ENCODE measurements at regions not wholly inside any gene's neighbourhood (a gene's known extent, or its start where the extent isn't known, plus 50 kb on each side); places are given as distances from the start of the nearest gene placed in this dataset.

DNA sequence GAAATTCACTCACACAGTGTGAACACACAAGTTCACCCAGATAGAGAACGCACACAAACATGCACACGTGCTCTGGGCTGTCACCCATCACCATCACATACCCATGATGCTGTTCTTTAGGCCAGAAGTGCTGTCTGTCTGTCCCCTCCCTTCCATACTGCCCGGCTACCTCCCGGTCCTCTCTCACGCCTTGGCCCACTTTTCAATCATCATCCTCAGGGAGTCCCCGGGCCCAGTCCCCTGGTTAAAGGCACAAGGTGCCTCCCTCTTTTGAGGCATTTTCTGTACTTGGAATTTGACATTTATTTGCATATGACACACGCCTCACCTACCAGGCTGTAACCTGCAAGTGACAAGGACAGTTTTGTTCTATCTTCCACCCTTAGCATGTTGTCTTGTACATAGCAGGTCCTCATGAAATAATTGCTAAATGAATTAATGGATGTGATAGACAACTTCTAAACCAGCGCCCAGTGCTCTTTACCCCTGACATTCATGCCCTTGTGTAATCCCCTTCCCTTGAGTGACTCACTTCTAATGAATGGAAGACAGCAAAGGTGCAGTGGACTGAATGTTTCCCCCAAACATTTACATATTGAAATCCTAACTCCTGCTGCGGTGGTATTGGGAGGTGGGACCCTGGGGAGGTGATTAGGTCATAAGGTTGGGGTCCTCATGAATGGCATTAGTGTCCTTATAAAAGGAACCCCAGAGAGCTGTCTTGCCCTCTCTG lies 73.9 kb upstream of the ADPGK start:
- DNase-seq (ENCODE audit: low spot score in 2 of 2): no peak
- TF ChIP-seq, protein P1, sequence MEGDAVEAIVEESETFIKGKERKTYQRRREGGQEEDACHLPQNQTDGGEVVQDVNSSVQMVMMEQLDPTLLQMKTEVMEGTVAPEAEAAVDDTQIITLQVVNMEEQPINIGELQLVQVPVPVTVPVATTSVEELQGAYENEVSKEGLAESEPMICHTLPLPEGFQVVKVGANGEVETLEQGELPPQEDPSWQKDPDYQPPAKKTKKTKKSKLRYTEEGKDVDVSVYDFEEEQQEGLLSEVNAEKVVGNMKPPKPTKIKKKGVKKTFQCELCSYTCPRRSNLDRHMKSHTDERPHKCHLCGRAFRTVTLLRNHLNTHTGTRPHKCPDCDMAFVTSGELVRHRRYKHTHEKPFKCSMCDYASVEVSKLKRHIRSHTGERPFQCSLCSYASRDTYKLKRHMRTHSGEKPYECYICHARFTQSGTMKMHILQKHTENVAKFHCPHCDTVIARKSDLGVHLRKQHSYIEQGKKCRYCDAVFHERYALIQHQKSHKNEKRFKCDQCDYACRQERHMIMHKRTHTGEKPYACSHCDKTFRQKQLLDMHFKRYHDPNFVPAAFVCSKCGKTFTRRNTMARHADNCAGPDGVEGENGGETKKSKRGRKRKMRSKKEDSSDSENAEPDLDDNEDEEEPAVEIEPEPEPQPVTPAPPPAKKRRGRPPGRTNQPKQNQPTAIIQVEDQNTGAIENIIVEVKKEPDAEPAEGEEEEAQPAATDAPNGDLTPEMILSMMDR (IDR thresholded peaks at IDR 0.05): no peak
- no peak for TF ChIP-seq POLR2AphosphoS5 (IDR thresholded peaks at IDR 0.05)
- no peak for TF ChIP-seq POLR2A (IDR thresholded peaks at IDR 0.05)
- no peak overlapping the region for H3K27ac ChIP-seq
- no peaks in the 10 kb centered on the region for H3K4me1 ChIP-seq
- H3K36me3 ChIP-seq: no peaks in the 10 kb centered on the region
- no peaks in the 10 kb centered on the region for H3K27me3 ChIP-seq
- H3K4me3 ChIP-seq: no peak overlapping the region
- no peaks in the 10 kb centered on the region for H3K9me3 ChIP-seq
- intact Hi-C loops (cut with DNase I; ENCODE audit: low total_unique reads): no loop called here

DNA sequence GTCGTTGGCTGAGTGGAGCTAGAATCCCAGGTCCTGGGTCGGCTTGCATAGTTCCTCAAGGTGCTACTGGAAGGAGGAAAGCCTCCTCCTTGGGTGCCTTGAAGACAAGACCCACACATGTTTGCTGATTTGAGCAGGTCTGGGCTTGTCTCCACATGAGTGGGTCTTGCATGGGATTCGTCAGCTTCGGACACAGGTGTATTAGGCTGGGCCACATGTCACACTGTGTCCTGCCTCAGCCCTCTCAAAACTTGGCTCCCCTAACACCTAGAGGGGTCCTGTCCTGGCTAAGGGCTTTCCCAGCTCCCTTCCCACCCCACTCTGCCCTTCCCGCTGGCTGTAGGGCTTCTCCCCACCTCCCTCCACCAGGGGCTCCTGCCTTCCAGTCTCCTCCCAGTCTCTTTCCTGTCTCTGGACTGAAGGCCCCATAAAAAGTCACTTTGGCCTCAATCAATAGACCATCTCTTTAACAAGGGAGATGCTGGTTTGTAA lies 73.0 kb upstream of the ADPGK start:
- Histone ChIP-seq H3K4me1 (no peaks in the 10 kb centered on the region), H3K27me3 (no peaks in the 10 kb centered on the region), H3K36me3 (no peaks in the 10 kb centered on the region), H3K27ac (no peak overlapping the region), H3K4me3 (no peak overlapping the region), H3K9me3 (no peaks in the 10 kb centered on the region)
- intact Hi-C loops (cut with DNase I; ENCODE audit: low total_unique reads): no loop called here
- TF ChIP-seq, protein P1 (IDR thresholded peaks at IDR 0.05): no peak
- TF ChIP-seq POLR2A (IDR thresholded peaks at IDR 0.05): no peak
- TF ChIP-seq POLR2AphosphoS5 (IDR thresholded peaks at IDR 0.05): no peak
- DNase-seq (ENCODE audit: low spot score in 2 of 2): no peak

DNA sequence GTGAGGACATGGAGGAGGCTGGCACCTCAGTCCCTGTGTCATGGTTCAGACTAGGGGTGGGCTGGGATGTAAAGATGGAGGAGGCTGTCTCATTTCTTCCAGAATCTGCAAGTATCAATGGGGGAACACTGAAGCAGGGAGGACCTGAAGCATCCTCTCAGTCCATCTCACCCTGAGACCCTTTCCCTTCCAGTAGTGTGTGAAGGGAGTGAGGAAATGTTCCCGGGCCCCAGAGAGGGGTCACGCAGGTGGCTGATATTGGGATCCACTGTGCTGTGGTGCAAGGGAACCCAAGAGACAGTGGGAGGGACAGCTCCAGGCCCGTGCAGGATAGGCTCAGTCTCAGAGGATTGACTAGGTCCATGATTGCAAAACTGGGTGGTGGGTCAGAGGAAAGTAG lies 72.2 kb upstream of the ADPGK start:
- Histone ChIP-seq H3K27ac (no peak overlapping the region), H3K4me1 (no peaks in the 10 kb centered on the region), H3K27me3 (no peaks in the 10 kb centered on the region), H3K36me3 (no peaks in the 10 kb centered on the region), H3K9me3 (no peaks in the 10 kb centered on the region), H3K4me3 (no peak overlapping the region)
- intact Hi-C loops (cut with DNase I; ENCODE audit: low total_unique reads): no loop called here
- TF ChIP-seq POLR2A (IDR thresholded peaks at IDR 0.05): no peak
- TF ChIP-seq, protein P1 (IDR thresholded peaks at IDR 0.05): no peak
- no peak for TF ChIP-seq POLR2AphosphoS5 (IDR thresholded peaks at IDR 0.05)
- DNase-seq (ENCODE audit: low spot score in 2 of 2): no peak

DNA sequence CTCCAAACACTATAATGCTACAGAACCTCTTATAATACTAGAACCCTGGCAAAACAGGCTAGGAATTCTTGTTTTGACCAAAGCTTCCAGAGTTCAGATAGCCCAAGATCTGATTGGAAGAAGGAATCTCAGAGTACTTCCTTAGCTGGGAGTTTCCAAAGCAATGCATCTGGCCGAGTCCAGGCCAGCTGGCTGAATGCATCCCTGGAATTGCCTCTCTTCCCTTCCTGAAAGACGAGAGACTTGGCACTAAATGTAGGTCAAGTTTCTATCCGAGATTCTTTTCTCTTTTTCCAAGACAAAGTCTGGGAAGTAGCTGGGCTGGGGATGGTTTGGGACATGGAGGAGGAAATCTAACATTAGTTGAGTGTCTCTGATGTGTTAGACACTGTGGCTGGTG lies 68.7 kb upstream of the ADPGK start:
- intact Hi-C loops (cut with DNase I; ENCODE audit: low total_unique reads): no loop called here
- TF ChIP-seq, protein P1 (IDR thresholded peaks at IDR 0.05): no peak
- TF ChIP-seq POLR2AphosphoS5 (IDR thresholded peaks at IDR 0.05) (no peak), POLR2A (IDR thresholded peaks at IDR 0.05) (no peak)
- H3K27ac ChIP-seq: no peak overlapping the region
- no peaks in the 10 kb centered on the region for H3K9me3 ChIP-seq
- H3K4me1 ChIP-seq: no peaks in the 10 kb centered on the region
- no peaks in the 10 kb centered on the region for H3K36me3 ChIP-seq
- DNase-seq (ENCODE audit: low spot score in 2 of 2): no peak
- no peak overlapping the region for H3K4me3 ChIP-seq
- H3K27me3 ChIP-seq: no peaks in the 10 kb centered on the region

DNA sequence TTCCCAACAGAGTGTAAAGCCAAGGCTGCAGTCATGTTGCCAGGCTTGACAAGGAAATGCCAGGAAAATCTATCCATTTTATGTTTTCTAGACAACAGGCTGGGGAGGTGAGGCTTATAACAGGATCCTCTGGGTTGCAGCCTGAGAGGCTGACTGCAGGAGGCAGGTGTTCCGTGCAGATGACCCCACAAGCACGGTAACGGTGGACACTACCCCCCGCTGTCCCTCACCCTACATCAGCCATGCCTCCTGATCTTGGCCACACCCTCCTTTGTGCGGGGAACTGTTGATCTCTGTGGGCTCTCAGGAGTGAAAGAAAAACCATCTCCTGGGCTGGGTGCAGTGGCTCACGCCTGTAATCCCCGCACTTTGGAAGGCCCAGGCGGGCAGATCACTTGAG lies 68.0 kb upstream of the ADPGK start:
- intact Hi-C loops (cut with DNase I; ENCODE audit: low total_unique reads): no loop called here

More for the DNA sequence above, 68.0 kb upstream of the ADPGK start:
- no peak for DNase-seq (ENCODE audit: low spot score in 2 of 2)
- no peaks in the 10 kb centered on the region for H3K36me3 ChIP-seq
- H3K4me3 ChIP-seq: no peak overlapping the region
- TF ChIP-seq, protein P1 (IDR thresholded peaks at IDR 0.05): no peak
- TF ChIP-seq POLR2A (IDR thresholded peaks at IDR 0.05) (no peak), POLR2AphosphoS5 (IDR thresholded peaks at IDR 0.05) (no peak)
- H3K27me3 ChIP-seq: no peaks in the 10 kb centered on the region
- no peaks in the 10 kb centered on the region for H3K4me1 ChIP-seq
- no peak overlapping the region for H3K27ac ChIP-seq
- no peaks in the 10 kb centered on the region for H3K9me3 ChIP-seq

Measured in breast epithelium (tissue), 4 donors.